Esophagus muscularis mucosa (tissue), 4 donors: ENCODE measurements at regions not wholly inside any gene's neighbourhood (a gene's known extent, or its start where the extent isn't known, plus 50 kb on each side); places are given as distances from the start of the nearest gene placed in this dataset.

ENCODE experiments used
- DNase-seq: peaks from one replicate; pipeline ENCODE4 v3.0.0-alpha.2; 2017; ENCODE audit errors: extremely low spot score
- H3K27ac ChIP-seq, 4 donors: fragments of 200-600 bp; sonication (generic); replicated peaks in 1 of 4; 1 replicate in 3 of 4; 2 replicates in 1 of 4; pipeline ENCODE4 v1.5.1; 2016 to 2019; ENCODE audit warnings: mild to moderate bottlenecking in 1 of 4
- H3K27me3 ChIP-seq, 4 donors: fragments of 200-600 bp; sonication (generic); one replicate each; pipeline versions ENCODE4 v1.5.1 to v1.6.0; 2016 to 2019
- H3K36me3 ChIP-seq, 4 donors: fragments of 200-600 bp; sonication (generic); one replicate each; pipeline ENCODE4 v1.5.1; 2016 to 2019
- H3K4me1 ChIP-seq, 4 donors: fragments of 200-600 bp; sonication (generic); one replicate each; pipeline ENCODE4 v1.5.1; 2016 to 2019
- H3K4me3 ChIP-seq, 4 donors: fragments of 200-600 bp; sonication (generic); 1 replicate in 2 of 4; 2 replicates in 2 of 4; pipeline ENCODE4 v1.5.1; 2016 to 2019; ENCODE audit warnings: mild to moderate bottlenecking in 4 of 4, moderate library complexity in 1 of 4
- H3K9me3 ChIP-seq, 4 donors: fragments of 200-600 bp; sonication (generic); 1 replicate in 3 of 4; 2 replicates in 1 of 4; pipeline ENCODE4 v1.5.1; 2016 to 2019
- CTCF ChIP-seq, 3 experiments: fragments of 200-600 bp in 2 of 3; fragments of 450-650 bp in 1 of 3; sonication (generic) in 2 of 3; IDR thresholded peaks; one replicate each; pipeline ENCODE4 v1.5.1; 2017 to 2019; ENCODE audit warnings: antibody characterized with exemption in 3 of 3, mild to moderate bottlenecking in 2 of 3, moderate library complexity in 1 of 3
- EP300 ChIP-seq: sonication (generic); formaldehyde crosslinking; IDR thresholded peaks from one replicate; pipeline ENCODE4 v1.6.1; 2017; ENCODE audit warnings: antibody characterized with exemption
- POLR2A ChIP-seq: fragments of 450-650 bp; IDR thresholded peaks from one replicate; pipeline ENCODE4 v1.6.1; 2017; ENCODE audit warnings: antibody characterized with exemption, moderate library complexity, mild to moderate bottlenecking, low read depth
- POLR2AphosphoS5 ChIP-seq, 2 donors: sonication (generic); formaldehyde crosslinking; IDR thresholded peaks; one replicate each; pipeline ENCODE4 v1.6.1; 2017; ENCODE audit warnings: antibody characterized with exemption in 2 of 2
- WGBS: methylation state at CpG from one replicate; pipeline ENCODE4 v1.1.5; 2018; 5-methylcytosine and 5-hydroxymethylcytosine counted together
- intact Hi-C: fragments of 100-400 bp; cut with DNase I; formaldehyde crosslinking; loops from one replicate; pipeline ENCODE4 v1.15.1; 2023

- no peak for DNase-seq
- Histone ChIP-seq H3K9me3 (no peaks in the 10 kb centered on the region), H3K4me1 (no peaks in the 10 kb centered on the region), H3K4me3 (no peak overlapping the region), H3K36me3 (no peaks in the 10 kb centered on the region), H3K27me3 (no peaks in the 10 kb centered on the region), H3K27ac (no peak overlapping the region)
- 75% methylated on average over 6 of the region's 6 CpGs for WGBS
- intact Hi-C loops = no loop called here
- no peak for TF ChIP-seq POLR2AphosphoS5 (IDR thresholded peaks at IDR 0.05)
- no peak for TF ChIP-seq POLR2A
- TF ChIP-seq CTCF (IDR thresholded peaks at IDR 0.05) = no peak
- no peak for TF ChIP-seq EP300
These were observed 487.5 kb downstream of the EPM2A start for GRCh38 chr6:145247692-145248419.

- TF ChIP-seq POLR2AphosphoS5 (IDR thresholded peaks at IDR 0.05) (no peak), EP300 (no peak), POLR2A (no peak), CTCF (IDR thresholded peaks at IDR 0.05) (no peak)
These were observed 484.9 kb downstream of the EPM2A start for GRCh38 chr6:145250436-145250835.

GRCh38 chr6:145252737-145253136 is 482.6 kb downstream of the EPM2A start:
- Histone ChIP-seq H3K36me3 (no peaks in the 10 kb centered on the region), H3K27me3 (no peaks in the 10 kb centered on the region), H3K4me3 (no peak overlapping the region), H3K4me1 (no peaks in the 10 kb centered on the region), H3K9me3 (no peaks in the 10 kb centered on the region), H3K27ac (no peak overlapping the region)
- intact Hi-C loops = no loop called here
- DNase-seq = no peak
- TF ChIP-seq POLR2AphosphoS5 (IDR thresholded peaks at IDR 0.05) (no peak), CTCF (IDR thresholded peaks at IDR 0.05) (no peak), POLR2A (no peak), EP300 (no peak)

More at GRCh38 chr6:145250436-145250835, 484.9 kb downstream of the EPM2A start:
- H3K4me3 ChIP-seq = no peak overlapping the region
- H3K36me3 ChIP-seq = no peaks in the 10 kb centered on the region
- H3K9me3 ChIP-seq = no peaks in the 10 kb centered on the region
- WGBS = 70% methylated on average over 3 of the region's 3 CpGs
- intact Hi-C loops = no loop called here
- no peaks in the 10 kb centered on the region for H3K4me1 ChIP-seq
- DNase-seq = no peak
- H3K27ac ChIP-seq = no peak overlapping the region
- no peaks in the 10 kb centered on the region for H3K27me3 ChIP-seq

GRCh38 chr6:145254649-145255401 is 480.5 kb downstream of the EPM2A start:
- 83% methylated on average over 5 of the region's 5 CpGs for WGBS
- TF ChIP-seq POLR2AphosphoS5 (IDR thresholded peaks at IDR 0.05) (no peak), EP300 (no peak), CTCF (IDR thresholded peaks at IDR 0.05) (no peak), POLR2A (no peak)
- intact Hi-C loops = no loop called here

More at GRCh38 chr6:145254649-145255401, 480.5 kb downstream of the EPM2A start:
- Histone ChIP-seq H3K36me3 (no peaks in the 10 kb centered on the region), H3K9me3 (no peaks in the 10 kb centered on the region), H3K4me1 (no peaks in the 10 kb centered on the region), H3K27ac (no peak overlapping the region), H3K4me3 (no peak overlapping the region), H3K27me3 (no peaks in the 10 kb centered on the region)
- no peak for DNase-seq
